T-cell (primary cell): ENCODE measurements at regions not wholly inside any gene's neighbourhood (a gene's known extent, or its start where the extent isn't known, plus 50 kb on each side); places are given as distances from the start of the nearest gene placed in this dataset.
"Not testable (repeated sequence)": the region's sequence is repeated elsewhere in the genome, so short reads cannot be mapped to it uniquely, and the experiment has no call there.

ENCODE experiments used
- ATAC-seq, 4 experiments: fragments of 200-7000 bp in 3 of 4; fragments of 150-1000 bp in 1 of 4; cut with Tn5 transposase; replicated peaks in 1 of 4; 1 replicate in 3 of 4; 2 replicates in 1 of 4; pipeline ENCODE4 v1.10.0; 2021; ENCODE audit warnings: moderate library complexity in 3 of 4, mild to moderate bottlenecking in 2 of 4, moderate number of reproducible peaks in 1 of 4
- CTCF ChIA-PET, 2 donors: fragments of 300-600 bp; sonication (Branson Sonifier 250); formaldehyde crosslinking; loops; one replicate each; lab custom pipeline; 2022; ENCODE audit warnings: antibody characterized with exemption in 2 of 2; lab: Charles Lee
- POLR2A ChIA-PET, 2 donors: fragments of 300-600 bp; sonication (Branson Sonifier 250); formaldehyde crosslinking; loops; one replicate each; lab custom pipeline; 2022; ENCODE audit warnings: antibody characterized with exemption in 2 of 2; lab: Charles Lee
- DNase-seq, 35 experiments: peaks; one replicate each; pipeline versions ENCODE4 v3.0.0 to v3.0.0-alpha.2; 2013 to 2023
- H3K27ac ChIP-seq: one replicate; pipeline ENCODE4 v1.5.1; 2013; ENCODE audit warnings: low read length
- H3K27me3 ChIP-seq, 2 experiments: replicated peaks in 1 of 2; 1 replicate in 1 of 2; 2 replicates in 1 of 2; pipeline versions ENCODE4 v1.6.1 to v1.7.0; 2013; ENCODE audit warnings: low read length in 1 of 2, mixed read lengths in 1 of 2; ENCODE audit not compliant: control insufficient read depth in 2 of 2, insufficient read depth in 2 of 2; ENCODE audit errors: extremely low read depth in 1 of 2
- H3K36me3 ChIP-seq, 2 donors: 1 replicate in 1 of 2; 2 replicates in 1 of 2; pipeline versions ENCODE4 v1.6.1 to v1.7.0; 2013; ENCODE audit warnings: low read length in 1 of 2; ENCODE audit not compliant: control insufficient read depth in 2 of 2, insufficient read depth in 1 of 2; ENCODE audit errors: extremely low read depth in 1 of 2
- H3K4me1 ChIP-seq, 2 experiments: 1 replicate in 1 of 2; 2 replicates in 1 of 2; pipeline versions ENCODE4 v1.6.1 to v1.7.0; 2013; ENCODE audit warnings: low read length in 2 of 2, mixed read lengths in 1 of 2; ENCODE audit not compliant: insufficient read depth in 2 of 2, control insufficient read depth in 1 of 2; ENCODE audit errors: extremely low read depth in 1 of 2
- H3K4me3 ChIP-seq, 2 donors: 1 replicate in 1 of 2; 2 replicates in 1 of 2; pipeline versions ENCODE4 v1.5.1 to v1.7.0; 2013; ENCODE audit warnings: mild to moderate bottlenecking in 2 of 2, low read length in 1 of 2, moderate library complexity in 1 of 2; ENCODE audit not compliant: control insufficient read depth in 1 of 2; ENCODE audit errors: extremely low read depth in 1 of 2
- H3K9me3 ChIP-seq: 2 replicates; pipeline ENCODE4 v1.7.0; 2013
- H3K27ac Mint-ChIP-seq, 2 donors: one replicate each; pipeline ENCODE4 v1.8.0; 2020 to 2021; ENCODE audit warnings: mild to moderate bottlenecking in 2 of 2, mixed read lengths in 2 of 2
- H3K27me3 Mint-ChIP-seq, 2 donors: one replicate each; pipeline ENCODE4 v1.8.0; 2021 to 2022; ENCODE audit warnings: mixed read lengths in 2 of 2
- H3K36me3 Mint-ChIP-seq: one replicate; pipeline ENCODE4 v1.8.0; 2021; ENCODE audit warnings: mixed read lengths
- H3K4me1 Mint-ChIP-seq, 3 donors: one replicate each; pipeline ENCODE4 v1.8.0; 2020 to 2022; ENCODE audit warnings: mixed read lengths in 3 of 3, mild to moderate bottlenecking in 1 of 3
- H3K4me3 Mint-ChIP-seq, 3 donors: one replicate each; pipeline ENCODE4 v1.8.0; 2020 to 2022; ENCODE audit warnings: mild to moderate bottlenecking in 3 of 3, mixed read lengths in 3 of 3, moderate library complexity in 3 of 3
- H3K9me3 Mint-ChIP-seq, 3 donors: one replicate each; pipeline ENCODE4 v1.8.0; 2020 to 2022; ENCODE audit warnings: mixed read lengths in 3 of 3
- WGBS: methylation state at CpG from one replicate; pipeline ENCODE4 v1.1.5; 2013; ENCODE audit warnings: missing lambda C conversion rate; ENCODE audit not compliant: insufficient coverage; 5-methylcytosine and 5-hydroxymethylcytosine counted together

DNA sequence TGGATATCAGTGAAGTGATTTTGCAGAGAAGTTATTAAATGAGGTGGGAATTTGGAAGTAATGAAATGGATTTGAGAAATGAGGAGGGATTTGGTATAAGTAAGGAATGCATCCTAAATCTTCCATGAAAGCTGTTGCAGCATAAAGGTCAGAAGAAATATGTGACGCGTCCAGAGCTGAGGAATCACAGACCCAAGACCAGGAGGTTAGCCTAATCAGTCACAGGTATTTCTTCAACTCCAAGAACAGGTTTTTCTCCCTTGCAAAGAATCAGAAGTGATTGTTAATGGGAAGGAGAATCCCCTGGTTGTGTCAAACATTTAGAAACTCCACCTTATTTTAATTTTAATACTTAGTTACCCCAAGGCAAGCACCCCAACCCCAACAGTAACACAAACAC lies 253.2 kb downstream of the MEX3B start:
- H3K36me3 Mint-ChIP-seq: no peaks in the 10 kb centered on the region
- Histone ChIP-seq H3K4me1 (no peaks in the 10 kb centered on the region), H3K4me3 (no peak overlapping the region), H3K27ac (no peak overlapping the region), H3K9me3 (no peaks in the 10 kb centered on the region), H3K36me3 (no peaks in the 10 kb centered on the region), H3K27me3 (peaks cover 0 to 3% of the 10 kb centered on the region in 2 experiments)
- H3K4me1 Mint-ChIP-seq: no peaks in the 10 kb centered on the region
- H3K27ac Mint-ChIP-seq: no peak overlapping the region
- H3K9me3 Mint-ChIP-seq: no peaks in the 10 kb centered on the region
- H3K27me3 Mint-ChIP-seq: peaks cover 4 to 11% of the 10 kb centered on the region in 2 donors
- DNase-seq: no peak
- ChIA-PET POLR2A (no interaction called here), CTCF (no interaction called here)
- ATAC-seq: no peak
- no peak overlapping the region for H3K4me3 Mint-ChIP-seq
- WGBS: no CpG with 5 or more reads among the region's 2 CpGs

DNA sequence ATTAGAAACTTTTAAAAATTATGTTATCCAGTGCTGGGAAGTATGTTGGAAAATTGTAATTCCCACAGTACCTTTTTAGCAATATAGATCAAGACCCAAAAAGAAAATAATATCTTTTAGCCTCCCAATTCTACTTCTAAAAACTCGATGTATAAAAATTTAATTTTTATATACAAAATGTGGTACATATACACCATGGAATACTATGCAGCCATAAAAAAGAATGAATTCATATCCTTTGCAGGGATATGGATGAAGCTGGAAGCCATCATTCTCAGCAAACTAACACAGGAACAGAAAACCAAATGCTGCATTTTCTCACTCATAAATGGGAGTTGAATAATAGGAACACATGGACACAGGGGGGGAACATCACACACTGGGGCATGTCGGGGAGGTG lies 254.5 kb downstream of the MEX3B start:
- H3K4me3 Mint-ChIP-seq, H3K4me3 ChIP-seq, H3K4me1 Mint-ChIP-seq, H3K27me3 Mint-ChIP-seq, H3K4me1 ChIP-seq, H3K9me3 ChIP-seq, H3K27ac ChIP-seq, H3K9me3 Mint-ChIP-seq, H3K36me3 ChIP-seq, H3K27me3 ChIP-seq, POLR2A ChIA-PET, H3K27ac Mint-ChIP-seq, H3K36me3 Mint-ChIP-seq, DNase-seq, ATAC-seq, CTCF ChIA-PET: not testable (repeated sequence)
- WGBS: 60% methylated on average over 1 of the region's 2 CpGs

DNA sequence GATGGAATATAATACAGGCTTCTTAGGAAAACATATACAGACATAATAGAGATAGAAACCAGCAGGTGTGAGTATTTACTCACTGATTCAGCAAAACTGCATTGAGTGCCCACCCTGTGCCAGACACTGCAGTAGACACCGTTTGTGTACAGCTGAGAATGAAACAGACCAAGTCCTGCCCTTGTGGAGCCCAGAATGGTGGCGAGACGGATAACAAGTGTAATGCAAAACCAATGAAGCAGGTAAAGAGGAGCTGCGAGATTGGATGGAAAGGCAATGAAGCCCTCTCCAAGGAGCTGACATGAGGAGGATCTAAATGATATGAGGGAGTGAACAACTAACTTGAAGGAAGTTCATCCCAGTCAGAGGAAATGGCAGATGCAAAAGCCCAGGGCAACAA lies 256.4 kb downstream of the MEX3B start:
- H3K4me3 Mint-ChIP-seq: no peak overlapping the region
- Histone ChIP-seq H3K36me3 (no peaks in the 10 kb centered on the region), H3K9me3 (no peaks in the 10 kb centered on the region), H3K4me3 (no peak overlapping the region), H3K27ac (no peak overlapping the region), H3K4me1 (no peaks in the 10 kb centered on the region), H3K27me3 (peaks cover 0 to 7% of the 10 kb centered on the region in 2 experiments)
- H3K36me3 Mint-ChIP-seq: no peaks in the 10 kb centered on the region
- H3K27me3 Mint-ChIP-seq: peaks cover 11 to 12% of the 10 kb centered on the region in 2 donors
- H3K27ac Mint-ChIP-seq: no peak overlapping the region
- H3K9me3 Mint-ChIP-seq: no peaks in the 10 kb centered on the region
- ATAC-seq (no peak), DNase-seq (no peak)
- H3K4me1 Mint-ChIP-seq: no peaks in the 10 kb centered on the region
- CTCF ChIA-PET: no interaction called here
- 93% methylated on average over 4 of the region's 4 CpGs for WGBS
- POLR2A ChIA-PET: no interaction called here

DNA sequence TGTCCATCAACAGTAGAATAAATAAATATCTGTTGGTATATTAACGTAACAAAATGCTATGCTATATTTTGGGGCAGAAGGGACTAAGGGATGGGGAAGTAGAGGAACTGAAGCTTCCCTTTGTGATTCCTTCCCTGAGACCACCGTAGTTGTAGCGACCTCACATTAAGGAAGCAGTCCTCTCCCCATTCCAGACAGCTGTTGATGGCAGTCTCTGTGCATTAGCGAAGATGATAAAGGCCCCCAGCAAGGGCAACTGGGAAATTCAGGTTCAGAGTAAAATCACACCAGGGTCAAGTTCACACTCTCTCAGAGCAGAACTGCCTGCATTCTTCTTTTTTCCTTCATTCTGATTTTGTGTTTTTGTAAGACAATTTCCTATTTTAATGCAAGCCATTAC lies 259.0 kb downstream of the MEX3B start:
- Mint-ChIP-seq H3K4me3 (no peak overlapping the region), H3K36me3 (no peaks in the 10 kb centered on the region), H3K27ac (no peak overlapping the region), H3K4me1 (no peaks in the 10 kb centered on the region), H3K27me3 (peaks cover 11 to 18% of the 10 kb centered on the region in 2 donors), H3K9me3 (no peaks in the 10 kb centered on the region)
- WGBS: no CpG with 5 or more reads among the region's 4 CpGs
- no peak for ATAC-seq
- Histone ChIP-seq H3K4me1 (no peaks in the 10 kb centered on the region), H3K9me3 (no peaks in the 10 kb centered on the region), H3K27me3 (peaks cover 0 to 12% of the 10 kb centered on the region in 2 experiments), H3K27ac (no peak overlapping the region), H3K36me3 (no peaks in the 10 kb centered on the region), H3K4me3 (no peak overlapping the region)
- POLR2A ChIA-PET: no interaction called here
- CTCF ChIA-PET: no interaction called here
- DNase-seq: no peak

DNA sequence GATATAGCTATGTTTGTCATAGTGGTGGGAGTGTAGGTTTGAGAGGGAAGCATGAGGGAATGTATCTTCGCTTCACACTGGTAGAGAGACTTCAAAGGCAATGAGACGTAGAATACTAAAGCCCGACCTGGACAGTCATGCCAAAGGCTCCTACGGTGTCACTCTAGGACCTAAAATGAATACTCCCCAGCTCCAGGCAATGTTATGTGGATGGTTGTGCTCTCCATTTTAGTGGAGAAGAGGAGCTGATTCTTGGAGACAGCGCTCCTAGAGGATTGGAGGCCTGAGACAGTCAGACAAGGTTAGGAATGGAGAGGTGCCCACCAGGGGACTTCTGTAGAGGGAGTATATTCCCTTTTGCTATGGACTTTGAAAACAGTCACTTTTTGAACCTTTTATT lies 260.1 kb downstream of the MEX3B start:
- Histone ChIP-seq H3K4me3 (no peak overlapping the region), H3K27ac (no peak overlapping the region), H3K4me1 (no peaks in the 10 kb centered on the region), H3K27me3 (peaks cover 0 to 12% of the 10 kb centered on the region in 2 experiments), H3K9me3 (no peaks in the 10 kb centered on the region), H3K36me3 (no peaks in the 10 kb centered on the region)
- no peak for ATAC-seq
- H3K36me3 Mint-ChIP-seq: no peaks in the 10 kb centered on the region
- POLR2A ChIA-PET: no interaction called here
- H3K27ac Mint-ChIP-seq: no peak overlapping the region
- no peaks in the 10 kb centered on the region for H3K9me3 Mint-ChIP-seq
- H3K27me3 Mint-ChIP-seq: peaks cover 11 to 22% of the 10 kb centered on the region in 2 donors
- WGBS: 72% methylated on average over 2 of the region's 5 CpGs
- CTCF ChIA-PET: no interaction called here
- H3K4me1 Mint-ChIP-seq: no peaks in the 10 kb centered on the region
- H3K4me3 Mint-ChIP-seq: no peak overlapping the region
- DNase-seq: no peak

DNA sequence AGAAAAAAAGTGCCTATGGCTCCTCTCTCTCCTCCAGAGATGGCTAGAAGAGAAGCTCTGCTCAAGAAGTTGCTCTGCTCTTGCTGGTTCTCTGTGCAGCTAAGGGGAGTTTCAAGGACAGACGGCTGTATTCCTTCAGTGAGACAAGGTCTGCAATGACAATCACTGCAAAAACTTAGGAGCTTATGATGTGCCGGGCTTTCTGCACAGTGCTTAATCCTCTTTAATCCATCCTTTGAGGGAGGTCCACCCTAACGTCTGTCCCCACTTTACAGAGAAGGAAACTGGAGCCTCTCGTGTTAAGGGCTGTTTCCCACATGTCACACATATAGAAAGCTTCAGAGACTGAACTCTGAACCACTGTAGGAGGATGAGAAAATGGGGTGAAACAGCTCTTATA lies 260.6 kb downstream of the MEX3B start:
- Mint-ChIP-seq H3K4me1 (no peaks in the 10 kb centered on the region), H3K27me3 (peaks cover 11 to 26% of the 10 kb centered on the region in 2 donors)
- ATAC-seq: no peak

DNA sequence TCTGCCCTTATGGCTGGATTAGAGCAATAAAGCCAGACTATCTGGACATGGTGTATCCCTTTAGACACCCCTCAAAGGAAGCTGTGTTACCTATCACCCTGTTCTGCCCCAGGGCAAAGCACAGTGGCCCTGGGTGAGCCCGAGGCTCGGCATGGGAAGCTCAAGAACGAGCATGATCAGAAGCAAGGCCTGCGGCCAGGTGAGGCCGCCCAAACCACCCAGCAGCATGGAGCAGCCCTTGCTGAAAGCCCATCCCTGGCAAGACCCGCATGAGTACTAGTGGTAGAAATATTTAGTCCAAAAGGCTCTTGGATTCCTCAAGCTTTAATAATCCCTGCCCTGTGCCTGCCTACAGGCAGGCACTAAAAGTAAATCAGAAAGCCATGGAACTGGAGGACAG lies 261.1 kb downstream of the MEX3B start:
- Histone ChIP-seq H3K27ac (no peak overlapping the region), H3K27me3 (peaks cover 0 to 12% of the 10 kb centered on the region in 2 experiments), H3K4me1 (no peaks in the 10 kb centered on the region), H3K36me3 (no peaks in the 10 kb centered on the region), H3K4me3 (no peak overlapping the region), H3K9me3 (no peaks in the 10 kb centered on the region)
- no peaks in the 10 kb centered on the region for H3K9me3 Mint-ChIP-seq
- ChIA-PET CTCF (no interaction called here), POLR2A (interaction anchor here in 1 of 2 donors (0.6 kb wide), 1 partner anchor 1407 kb away, joined by 8 read pairs; no protein-coding TSS in a partner anchor)
- ATAC-seq: no peak
- DNase-seq: no peak
- H3K27ac Mint-ChIP-seq: no peak overlapping the region
- H3K36me3 Mint-ChIP-seq: no peaks in the 10 kb centered on the region
- no peak overlapping the region for H3K4me3 Mint-ChIP-seq
- 89% methylated on average over 6 of the region's 6 CpGs for WGBS
- H3K4me1 Mint-ChIP-seq: no peaks in the 10 kb centered on the region
- peaks cover 11 to 26% of the 10 kb centered on the region in 2 donors for H3K27me3 Mint-ChIP-seq

More for the DNA sequence above, 260.6 kb downstream of the MEX3B start:
- H3K4me3 Mint-ChIP-seq: no peak overlapping the region
- H3K27ac Mint-ChIP-seq: no peak overlapping the region
- ChIA-PET POLR2A (interaction anchor here in 1 of 2 donors (0.6 kb wide), 1 partner anchor 1407 kb away, joined by 8 read pairs; no protein-coding TSS in a partner anchor), CTCF (no interaction called here)
- H3K4me3 ChIP-seq: no peak overlapping the region
- H3K27me3 ChIP-seq: peaks cover 0 to 12% of the 10 kb centered on the region in 2 experiments
- no peak overlapping the region for H3K27ac ChIP-seq
- 80% methylated on average over 1 of the region's 4 CpGs for WGBS
- H3K4me1 ChIP-seq: no peaks in the 10 kb centered on the region
- DNase-seq: no peak
- no peaks in the 10 kb centered on the region for H3K9me3 Mint-ChIP-seq
- H3K36me3 Mint-ChIP-seq: no peaks in the 10 kb centered on the region
- H3K9me3 ChIP-seq: no peaks in the 10 kb centered on the region
- H3K36me3 ChIP-seq: no peaks in the 10 kb centered on the region
